SH-SY5Y (cell line): ENCODE measurements at regions not wholly inside any gene's neighbourhood (a gene's known extent, or its start where the extent isn't known, plus 50 kb on each side); places are given as distances from the start of the nearest gene placed in this dataset.

Source experiments
- GATA2 ChIP-seq: IDR thresholded peaks from 2 replicates; pipeline ENCODE4 v1.6.1; 2011; ENCODE audit warnings: mild to moderate bottlenecking, low read depth, low read length
- GATA3 ChIP-seq: IDR thresholded peaks from 2 replicates; pipeline ENCODE4 v1.6.1; 2011; ENCODE audit warnings: low read depth, mild to moderate bottlenecking, low read length, moderate library complexity

DNA sequence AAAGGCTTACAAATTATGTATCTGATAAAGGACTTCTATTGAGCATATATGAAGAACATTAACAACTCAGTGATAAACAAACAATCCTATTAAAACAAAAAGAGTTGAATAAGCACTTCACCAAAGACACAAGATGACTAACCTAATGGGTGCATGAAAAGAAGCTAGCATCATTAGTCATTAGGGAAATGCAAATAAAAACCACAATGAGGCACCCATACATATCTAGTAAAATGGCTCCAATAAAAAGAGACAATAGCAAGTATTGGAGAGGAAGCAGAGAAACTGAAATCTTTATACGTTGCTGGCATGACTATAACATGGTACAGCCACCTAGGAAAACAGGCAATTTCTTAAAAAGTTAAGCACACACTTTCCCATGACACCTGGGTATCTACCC is 77.6 kb upstream of the ZMIZ1 start:
- TF ChIP-seq GATA3 = no peak
- TF ChIP-seq GATA2 = no peak

DNA sequence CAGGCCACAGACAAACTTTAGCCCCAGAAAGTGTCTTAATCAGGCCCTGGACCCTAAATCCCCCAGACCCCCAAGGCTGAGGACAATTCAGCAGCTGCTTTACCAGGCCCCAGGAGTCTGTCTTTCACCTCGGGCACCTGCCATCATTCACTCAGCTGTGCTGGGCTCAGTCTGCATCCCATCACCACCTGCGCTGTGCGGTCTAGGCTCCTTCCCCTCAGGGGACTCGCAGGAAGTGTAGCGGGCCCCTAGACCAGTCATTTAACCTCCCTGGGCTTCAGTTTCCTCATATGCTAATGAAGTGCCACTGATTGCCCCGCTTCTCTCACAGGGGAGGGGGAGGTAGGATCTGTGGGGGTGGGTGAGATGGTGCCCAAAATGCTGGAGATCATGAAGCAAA is 76.4 kb upstream of the ZMIZ1 start:
- TF ChIP-seq GATA2 (no peak), GATA3 (no peak)

DNA sequence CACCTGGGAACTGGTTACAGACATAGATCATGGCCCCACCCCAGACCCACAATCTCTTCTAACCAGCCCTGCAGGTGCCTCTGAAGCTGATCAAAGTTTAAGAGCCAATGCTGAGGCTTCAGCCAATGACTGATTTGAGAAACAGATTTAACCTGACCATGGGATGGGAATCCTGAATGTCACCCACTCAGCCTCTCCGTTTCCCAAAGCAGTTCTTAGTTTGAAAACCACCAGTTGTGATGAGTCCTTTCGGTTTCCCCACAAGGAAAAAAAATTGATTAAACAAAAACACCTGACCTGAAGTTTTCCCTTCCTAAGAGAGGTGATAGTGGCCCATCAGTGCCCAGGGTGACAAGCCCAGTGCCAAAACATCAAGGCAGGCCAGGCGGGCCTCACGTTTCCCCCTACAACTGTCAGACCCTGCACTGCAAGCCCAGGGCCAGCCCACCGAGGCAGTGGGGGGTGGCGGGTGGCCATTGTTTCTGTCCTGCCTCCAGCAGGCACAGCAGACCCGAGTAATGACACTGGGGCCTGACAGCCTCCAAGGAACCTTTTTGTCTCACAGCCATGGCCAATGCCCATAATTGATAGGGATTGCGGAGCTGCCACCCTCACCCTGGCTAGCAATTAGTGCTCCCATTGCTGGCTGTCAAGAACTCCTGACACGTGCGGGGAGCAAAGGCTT is 75.4 kb upstream of the ZMIZ1 start:
- TF ChIP-seq GATA3 = no peak
- TF ChIP-seq GATA2 = no peak

DNA sequence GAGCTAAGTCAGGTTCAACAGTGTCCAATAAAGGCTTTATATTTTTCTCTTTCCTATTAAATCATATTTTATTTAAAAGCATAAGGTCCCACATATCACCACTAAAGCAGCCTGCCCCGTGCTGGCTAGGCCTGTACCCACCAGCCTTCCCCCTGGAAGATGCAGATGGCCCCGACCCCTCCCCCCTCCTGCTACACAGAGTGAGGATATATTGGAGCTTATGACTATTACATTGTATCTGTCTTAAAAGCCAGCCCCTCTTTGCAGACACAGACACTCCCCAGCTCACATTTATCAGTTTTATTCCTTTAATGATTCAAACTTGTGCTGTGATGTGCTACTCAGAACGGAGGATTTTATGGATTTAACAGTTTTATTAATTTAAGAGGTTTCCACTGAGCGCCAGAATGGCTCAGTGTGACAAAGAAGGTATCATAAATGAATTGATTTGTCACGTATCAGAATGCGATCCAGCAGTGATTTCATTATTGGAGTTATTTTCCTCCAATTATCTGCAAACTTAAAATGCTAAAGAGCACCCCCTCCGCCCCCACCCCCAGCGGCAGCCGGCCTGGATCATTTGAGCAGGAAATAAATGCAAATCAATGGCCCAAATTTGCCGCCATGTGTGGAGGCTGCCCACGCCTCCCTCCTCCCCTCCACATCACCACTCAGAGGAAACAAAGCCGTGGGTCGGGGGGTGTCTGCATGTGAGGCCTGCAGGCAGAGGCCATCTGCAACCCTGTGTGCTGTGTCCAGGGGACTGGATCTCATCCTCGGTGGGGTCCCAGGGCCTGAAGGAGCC is 72.6 kb upstream of the ZMIZ1 start:
- TF ChIP-seq GATA3 (no peak), GATA2 (no peak)

DNA sequence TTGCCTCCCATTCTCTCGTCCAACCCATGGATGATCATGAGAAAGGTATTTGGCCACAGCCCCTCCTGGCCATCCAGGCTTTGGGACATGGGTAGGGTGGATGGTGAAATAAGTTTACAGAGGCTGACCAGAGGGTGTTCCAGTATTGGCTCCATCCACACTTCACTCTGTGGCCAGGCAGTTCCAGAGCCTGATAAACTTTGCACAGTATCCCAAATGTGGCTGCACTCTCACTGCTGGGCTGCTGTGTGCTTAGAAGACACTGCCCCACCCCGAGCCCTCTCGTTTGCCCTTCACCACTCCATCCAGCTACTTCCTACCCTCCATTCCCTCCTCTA is 72.0 kb upstream of the ZMIZ1 start:
- TF ChIP-seq GATA2 = no peak

DNA sequence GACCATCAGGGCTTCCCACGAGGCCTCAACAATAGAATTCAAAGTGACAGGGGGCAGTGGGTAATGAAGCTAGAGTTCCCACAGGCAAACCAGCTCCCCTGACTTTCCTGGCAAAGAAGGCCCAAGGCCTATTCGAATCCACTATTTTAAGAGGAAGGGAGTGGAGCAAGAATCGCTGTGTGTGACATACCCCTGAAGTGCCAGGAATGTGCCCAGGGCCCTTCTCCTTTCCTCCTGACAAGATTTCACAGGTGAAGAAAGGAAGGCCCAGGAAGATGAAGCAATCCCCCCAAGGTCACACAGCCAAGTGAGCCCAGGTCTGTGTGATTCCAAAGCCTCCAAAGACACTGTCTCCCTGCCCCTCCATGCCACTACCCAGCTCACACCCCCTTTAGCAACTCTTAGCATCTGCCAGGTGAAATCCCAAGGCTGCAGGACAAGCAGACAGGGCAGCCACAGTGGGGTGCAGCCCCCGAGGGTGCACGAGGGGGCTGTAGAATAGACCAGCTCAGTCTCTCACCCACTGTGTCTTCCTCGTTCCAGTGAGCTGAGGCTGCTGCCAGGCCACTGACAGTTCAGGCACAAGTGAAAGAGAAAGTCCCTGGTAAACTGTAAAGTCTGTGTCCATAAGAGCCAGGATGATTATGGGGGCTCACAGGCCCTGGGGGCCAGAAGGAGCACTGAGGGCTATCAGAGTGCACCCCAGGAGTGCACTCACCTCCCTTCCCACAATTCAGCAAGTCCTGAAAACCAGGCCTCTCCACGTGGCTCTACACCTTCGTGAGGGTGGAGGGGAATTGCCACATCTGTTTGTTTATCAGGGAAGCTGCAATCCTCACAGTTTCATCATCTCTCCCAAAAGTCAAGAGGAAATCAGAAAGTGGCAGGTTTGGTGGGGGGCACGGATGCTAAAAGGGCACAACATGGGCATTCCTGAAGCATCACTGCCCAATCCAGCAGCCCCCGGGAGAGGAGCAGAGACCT is 70.8 kb upstream of the ZMIZ1 start:
- TF ChIP-seq GATA3 = no peak
- no peak for TF ChIP-seq GATA2

DNA sequence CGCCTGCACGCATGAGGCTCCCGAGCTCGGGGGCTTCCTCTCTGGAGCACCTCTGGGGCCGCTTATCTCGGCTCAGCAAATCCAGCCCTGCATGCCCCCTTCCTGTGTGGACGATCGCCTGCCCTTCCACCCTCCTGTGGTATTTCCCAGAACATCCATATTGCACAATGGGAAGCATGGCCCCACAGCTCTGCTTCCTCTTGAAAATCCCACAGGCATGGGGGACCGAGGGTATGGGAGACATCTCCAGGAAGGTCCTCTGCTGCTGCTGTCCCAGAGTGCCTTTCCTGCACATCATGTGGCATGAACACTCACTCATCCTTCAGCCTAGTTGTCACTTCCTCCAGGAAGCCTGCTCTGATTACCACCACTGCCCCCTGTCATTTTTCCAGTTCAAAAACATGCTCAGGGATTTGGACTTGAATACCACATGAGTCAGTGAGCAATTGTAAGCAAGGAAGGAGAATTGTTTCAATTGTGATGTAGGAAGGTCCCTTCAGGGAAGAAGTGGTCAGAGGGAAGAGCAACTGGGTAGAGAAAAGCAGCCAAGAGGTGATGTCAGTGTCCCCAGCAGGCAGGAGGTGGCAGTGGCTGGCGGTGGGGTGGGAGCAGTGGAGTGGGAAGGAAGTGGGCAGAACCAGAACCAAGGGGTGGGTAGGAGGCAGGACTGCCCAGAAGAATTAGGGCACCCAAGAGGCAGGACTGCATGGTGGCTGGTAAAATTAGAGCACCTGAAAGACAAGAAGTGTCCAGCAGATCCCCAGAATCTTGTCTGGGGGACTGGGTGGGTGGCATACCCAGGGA is 67.5 kb upstream of the ZMIZ1 start:
- TF ChIP-seq GATA3 (no peak), GATA2 (no peak)

DNA sequence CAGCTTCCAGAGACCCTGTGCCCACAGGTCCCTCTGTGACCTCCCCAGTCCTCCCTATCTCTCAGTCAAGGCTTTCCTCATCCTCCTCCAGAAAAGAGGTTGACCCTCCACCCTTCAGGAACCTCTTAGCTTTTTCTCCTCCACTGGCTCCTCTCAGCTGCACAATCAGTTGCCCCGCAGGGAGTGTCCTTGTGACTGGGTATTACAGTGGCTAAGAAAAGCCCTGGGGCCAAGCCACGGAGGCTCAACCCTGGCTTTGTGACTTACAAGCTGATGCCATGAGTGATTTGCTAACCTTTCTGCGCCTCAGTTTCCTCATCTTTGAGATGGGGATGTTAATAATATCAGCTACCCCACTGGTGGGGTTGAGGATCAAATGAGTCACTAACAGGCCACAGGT is 66.4 kb upstream of the ZMIZ1 start:
- TF ChIP-seq GATA3 = no peak
- TF ChIP-seq GATA2 = no peak

DNA sequence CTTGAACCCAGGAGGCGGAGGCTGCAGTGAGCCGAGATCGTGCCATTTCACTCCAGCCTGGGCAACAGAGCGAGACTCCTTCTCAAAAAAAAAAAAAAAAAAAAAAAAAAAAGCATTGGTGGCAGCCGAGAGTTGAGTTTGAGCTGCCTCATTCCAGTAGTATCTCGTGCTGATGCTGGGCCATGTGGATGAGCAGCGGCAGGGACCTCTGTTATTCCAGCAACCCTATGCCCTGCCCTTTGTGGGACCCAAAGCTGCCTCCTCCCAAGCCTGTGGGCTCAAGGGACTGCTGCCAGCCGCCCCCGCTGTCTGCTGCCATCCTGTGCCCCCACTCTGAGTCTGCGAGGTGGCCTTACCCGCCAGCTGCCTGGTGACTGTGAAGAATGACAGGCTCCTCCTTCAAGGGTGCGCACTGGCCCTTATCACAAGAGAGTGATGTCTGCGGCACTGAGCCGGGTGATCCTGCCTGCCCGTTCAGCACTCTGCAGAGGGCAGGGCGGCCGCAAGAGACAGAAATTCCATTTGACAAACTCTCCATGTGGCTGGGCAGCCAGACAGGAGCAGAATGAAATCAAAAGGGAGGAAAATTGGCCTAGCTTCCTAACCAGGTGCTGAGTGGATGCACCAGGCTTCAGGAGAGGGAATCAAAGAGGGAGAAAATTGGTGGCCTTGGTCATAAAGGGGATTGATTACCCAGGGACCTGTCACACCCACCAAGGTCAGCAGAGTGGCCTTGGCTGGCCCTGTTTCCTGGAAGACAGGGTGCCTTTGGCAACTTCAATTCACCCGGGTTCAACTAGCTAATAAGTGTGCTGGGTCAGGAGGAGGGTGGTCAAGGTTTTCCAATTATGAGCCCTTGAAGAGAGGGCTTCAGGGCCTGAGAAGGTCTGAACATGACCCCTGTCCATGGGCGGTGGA is 65.3 kb upstream of the ZMIZ1 start:
- TF ChIP-seq GATA3 = no peak
- no peak for TF ChIP-seq GATA2

DNA sequence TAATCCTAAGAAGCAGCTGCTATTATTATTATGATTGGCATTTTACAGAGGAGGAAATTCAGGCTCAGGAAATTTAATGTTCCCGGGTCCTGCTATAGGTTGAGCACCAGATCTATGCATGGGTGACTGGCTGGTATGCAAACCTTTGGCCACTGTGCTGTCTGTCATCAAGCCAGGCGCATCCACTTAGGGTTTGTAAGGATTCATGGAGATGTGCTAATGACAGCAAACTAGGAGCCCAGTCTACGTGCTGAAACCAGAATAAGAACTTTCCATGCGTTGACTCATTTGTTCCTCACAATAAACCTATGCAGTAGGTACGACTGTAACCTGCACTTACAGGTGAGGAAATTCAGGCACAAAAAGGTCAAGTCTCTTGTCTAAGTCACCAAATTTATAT is 64.5 kb upstream of the ZMIZ1 start:
- TF ChIP-seq GATA2 (no peak), GATA3 (no peak)

DNA sequence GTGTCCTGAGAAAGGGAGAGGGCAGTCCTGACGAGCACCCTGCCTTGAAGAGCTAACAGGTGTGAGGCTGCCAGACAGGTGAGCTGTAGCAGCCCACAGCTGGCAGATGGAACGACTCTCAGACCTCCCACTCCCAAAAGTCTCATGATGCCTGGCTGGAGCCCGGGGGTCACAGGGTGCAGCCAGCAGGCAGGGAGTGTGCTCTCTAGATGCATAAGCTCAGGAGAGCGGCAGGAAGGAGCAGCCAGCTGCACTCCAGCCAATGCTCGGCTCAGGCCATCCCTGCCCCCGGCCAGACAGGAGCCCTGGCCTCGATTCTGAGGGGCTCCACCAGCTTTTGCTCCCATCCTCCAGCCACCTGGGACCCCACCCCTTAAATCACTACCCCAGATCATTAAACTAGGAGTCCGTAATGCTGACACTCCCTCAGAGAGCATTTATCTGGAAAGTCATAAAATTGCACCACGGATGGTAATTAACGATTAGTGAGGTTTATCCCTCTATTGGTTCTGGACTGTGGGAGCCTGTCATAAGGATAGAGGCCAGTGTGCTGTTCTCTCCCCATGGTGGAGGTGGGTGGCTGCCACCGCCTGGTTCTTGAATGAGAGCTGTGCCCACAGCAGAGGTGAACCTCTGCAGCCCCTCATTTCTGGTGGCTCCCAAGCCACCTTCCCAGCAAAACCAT is 63.5 kb upstream of the ZMIZ1 start:
- no peak for TF ChIP-seq GATA3
- no peak for TF ChIP-seq GATA2

DNA sequence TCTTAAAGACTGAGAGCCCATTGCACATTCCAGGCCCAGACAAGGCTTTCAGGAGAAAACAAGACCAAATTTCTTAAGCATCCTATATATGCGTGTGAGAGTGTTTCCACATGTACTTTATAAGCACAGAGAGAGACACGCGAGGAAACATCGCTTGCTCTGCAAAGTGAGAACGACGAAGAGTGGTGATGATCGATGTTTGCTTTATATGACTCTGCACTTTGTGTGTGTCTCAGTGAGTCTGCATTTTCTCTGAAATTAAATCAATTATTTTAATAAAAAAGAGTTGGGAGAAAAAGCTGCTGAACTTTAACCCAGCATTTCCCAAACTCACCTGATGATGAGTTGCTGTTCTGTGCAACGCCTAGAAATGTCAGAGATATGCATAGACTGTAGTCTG is 61.7 kb upstream of the ZMIZ1 start:
- TF ChIP-seq GATA3 (no peak), GATA2 (no peak)
